ENCODE measurements at regions not wholly inside any gene's neighbourhood (a gene's known extent, or its start where the extent isn't known, plus 50 kb on each side); places are given as distances from the start of the nearest gene placed in this dataset.

GRCh38 chr14:96727491-96727890 is 69.7 kb upstream of the VRK1 start:
- no peak for FAIRE-seq
- no peak overlapping the region for H3K27ac ChIP-seq (ENCODE audit: insufficient read depth, low read depth, low read length)
- no peaks in the 10 kb centered on the region for H3K27me3 ChIP-seq (ENCODE audit: control insufficient read depth in 2 of 2, insufficient read depth in 2 of 2, low read length in 2 of 2)
- H3K9me1 ChIP-seq (replicated peaks; ENCODE audit: control insufficient read depth, extremely low read depth, insufficient read depth, low read length), result no peaks in the 10 kb centered on the region
- no peaks in the 10 kb centered on the region for H4K20me1 ChIP-seq (replicated peaks; ENCODE audit: control insufficient read depth, extremely low read depth, insufficient read depth, low read length)
- intact Hi-C loops (cut with micrococcal nuclease), result no loop called here
- DNase-seq (ENCODE audit: low read depth, low spot score), result no peak
- H3K4me1 ChIP-seq (ENCODE audit: control insufficient read depth, extremely low read depth, insufficient read depth, low read length), result no peaks in the 10 kb centered on the region
- H3K4me2 ChIP-seq (ENCODE audit: insufficient read depth, low read length), result no peak overlapping the region
- dilution Hi-C loops (cut with MboI; ENCODE audit: extremely low pct_ligation_motif_present, low sequenced_read_pairs), result no loop called here
- H3K9ac ChIP-seq (replicated peaks; ENCODE audit: extremely low read depth, insufficient read depth, low read length), result no peak overlapping the region
- POLR2A ChIA-PET, result no interaction called here
- no peaks in the 10 kb centered on the region for H3K9me3 ChIP-seq (replicated peaks; ENCODE audit: control insufficient read depth, insufficient read depth, low read length)
- no peak overlapping the region for H3K4me3 ChIP-seq (replicated peaks in 1 of 3; ENCODE audit: insufficient read depth in 1 of 3, low read depth in 1 of 3, low read length in 3 of 3)
- no peak overlapping the region for H2AFZ ChIP-seq (ENCODE audit: low read depth, low read length)
- BruUV-seq (replicated peaks), result no TSS peak
- no peak for TF ChIP-seq CTCF (IDR thresholded peaks at IDR 0.05; ENCODE audit: extremely low read depth in 1 of 2, insufficient read depth in 1 of 2, low read depth in 1 of 2, low read length in 2 of 2)
- no peak for TF ChIP-seq POLR2A (IDR thresholded peaks at IDR 0.05; ENCODE audit: low read depth, low read length)
- no peak for TF ChIP-seq GATA2 (IDR thresholded peaks at IDR 0.05; ENCODE audit: insufficient read depth, insufficient read length, low read depth, low read length)
- TF ChIP-seq JUN (IDR thresholded peaks at IDR 0.05; ENCODE audit: borderline replicate concordance, insufficient read depth, insufficient read length, low read depth), result no peak
- no peaks in the 10 kb centered on the region for H3K79me2 ChIP-seq (ENCODE audit: control insufficient read depth, insufficient read depth, low read length)
- CTCF ChIA-PET, result no interaction called here
- H3K36me3 ChIP-seq (ENCODE audit: control insufficient read depth in 2 of 2, extremely low read depth in 1 of 2, insufficient read depth in 2 of 2, low read length in 2 of 2), result no peaks in the 10 kb centered on the region

- H3K27me3 ChIP-seq (ENCODE audit: control insufficient read depth in 2 of 2, insufficient read depth in 2 of 2, low read length in 2 of 2), result no peaks in the 10 kb centered on the region
- no peaks in the 10 kb centered on the region for H3K79me2 ChIP-seq (ENCODE audit: control insufficient read depth, insufficient read depth, low read length)
- H3K9me3 ChIP-seq (replicated peaks; ENCODE audit: control insufficient read depth, insufficient read depth, low read length), result no peaks in the 10 kb centered on the region
- no peaks in the 10 kb centered on the region for H3K4me1 ChIP-seq (ENCODE audit: control insufficient read depth, extremely low read depth, insufficient read depth, low read length)
- H4K20me1 ChIP-seq (replicated peaks; ENCODE audit: control insufficient read depth, extremely low read depth, insufficient read depth, low read length), result no peaks in the 10 kb centered on the region
- no peak overlapping the region for H2AFZ ChIP-seq (ENCODE audit: low read depth, low read length)
- no peak overlapping the region for H3K9ac ChIP-seq (replicated peaks; ENCODE audit: extremely low read depth, insufficient read depth, low read length)
- H3K9me1 ChIP-seq (replicated peaks; ENCODE audit: control insufficient read depth, extremely low read depth, insufficient read depth, low read length), result no peaks in the 10 kb centered on the region
- TF ChIP-seq POLR2AphosphoS5 (IDR thresholded peaks at IDR 0.05; ENCODE audit: insufficient read depth, low read depth, low read length) (no peak), GATA2 (IDR thresholded peaks at IDR 0.05; ENCODE audit: insufficient read depth, insufficient read length, low read depth, low read length) (no peak), CTCF (IDR thresholded peaks at IDR 0.05; ENCODE audit: extremely low read depth in 1 of 2, insufficient read depth in 1 of 2, low read depth in 1 of 2, low read length in 2 of 2) (no peak), MAX (IDR thresholded peaks at IDR 0.05; ENCODE audit: insufficient read depth, insufficient read length) (no peak), EZH2 (IDR thresholded peaks at IDR 0.05; ENCODE audit: borderline replicate concordance, low read depth, low read length, severe bottlenecking) (no peak)
- no TSS peak for BruUV-seq (replicated peaks)
- H3K4me3 ChIP-seq (replicated peaks in 1 of 3; ENCODE audit: insufficient read depth in 1 of 3, low read depth in 1 of 3, low read length in 3 of 3), result no peak overlapping the region
- H3K4me2 ChIP-seq (ENCODE audit: insufficient read depth, low read length), result no peak overlapping the region
- DNase-seq (ENCODE audit: low read depth, low spot score), result no peak
- H3K36me3 ChIP-seq (ENCODE audit: control insufficient read depth in 2 of 2, extremely low read depth in 1 of 2, insufficient read depth in 2 of 2, low read length in 2 of 2), result no peaks in the 10 kb centered on the region
- no peak for FAIRE-seq
- CTCF ChIA-PET, result no interaction called here
- POLR2A ChIA-PET, result no interaction called here
- intact Hi-C loops (cut with micrococcal nuclease), result no loop called here
- dilution Hi-C loops (cut with MboI; ENCODE audit: extremely low pct_ligation_motif_present, low sequenced_read_pairs), result no loop called here
- H3K27ac ChIP-seq (ENCODE audit: insufficient read depth, low read depth, low read length), result no peak overlapping the region
These were observed 69.0 kb upstream of the VRK1 start for GRCh38 chr14:96727980-96728717.

Data from endothelial cell of umbilical vein (primary cell).